Neural cell (in vitro differentiated cells): ENCODE measurements at regions not wholly inside any gene's neighbourhood (a gene's known extent, or its start where the extent isn't known, plus 50 kb on each side); places are given as distances from the start of the nearest gene placed in this dataset.

Experiments
- H2AFZ ChIP-seq: fragments of 200-600, 300-800 bp; sonication (generic), shearing (Covaris generic); 2 replicates; pipeline ENCODE4 v1.6.0; 2014; ENCODE audit warnings: low read depth, mild to moderate bottlenecking, antibody characterized with exemption, low read length, moderate library complexity
- H3F3A ChIP-seq: fragments of 200-600 bp; shearing (Covaris generic); 2 replicates; pipeline ENCODE4 v1.6.1; 2016; ENCODE audit warnings: mild to moderate bottlenecking, moderate library complexity, mixed read lengths, antibody characterized with exemption, low read length; ENCODE audit not compliant: insufficient read depth, poor library complexity, severe bottlenecking
- H3K27ac ChIP-seq: fragments of 200-600, 300-800 bp; sonication (generic), shearing (Covaris generic); 2 replicates; pipeline ENCODE4 v1.5.1; 2014; ENCODE audit warnings: mild to moderate bottlenecking, low read length, moderate library complexity
- H3K27me3 ChIP-seq: fragments of 300-800, 200-600 bp; sonication (generic), shearing (Covaris generic); 2 replicates; pipeline ENCODE4 v1.6.0; 2014; ENCODE audit warnings: mild to moderate bottlenecking, low read depth, low read length, moderate library complexity; ENCODE audit not compliant: insufficient read depth
- H3K36me3 ChIP-seq: fragments of 300-800, 200-600 bp; sonication (generic), shearing (Covaris generic); 2 replicates; pipeline ENCODE4 v1.5.1; 2014; ENCODE audit warnings: mild to moderate bottlenecking, antibody characterized with exemption, low read length, moderate library complexity; ENCODE audit not compliant: insufficient read depth
- H3K4me2 ChIP-seq: fragments of 300-800, 200-600 bp; sonication (generic), shearing (Covaris generic); 2 replicates; pipeline ENCODE4 v1.6.0; 2014; ENCODE audit warnings: mild to moderate bottlenecking, low read length
- H3K4me3 ChIP-seq: fragments of 300-800, 200-600 bp; sonication (generic), shearing (Covaris generic); 2 replicates; pipeline ENCODE4 v1.5.1; 2014; ENCODE audit warnings: mild to moderate bottlenecking, low read length, moderate library complexity
- H3K79me2 ChIP-seq: fragments of 200-600 bp; shearing (Covaris generic); replicated peaks from 2 replicates; pipeline ENCODE4 v1.6.0; 2014; ENCODE audit warnings: mild to moderate bottlenecking, low read length, moderate library complexity; ENCODE audit not compliant: insufficient read depth
- H3K9ac ChIP-seq: fragments of 300-800, 200-600 bp; sonication (generic), shearing (Covaris generic); 2 replicates; pipeline ENCODE4 v1.6.1; 2016; ENCODE audit warnings: mild to moderate bottlenecking, low read length, mixed read lengths
- H3K9me2 ChIP-seq: fragments of 200-600 bp; shearing (Covaris generic); 2 replicates; pipeline ENCODE4 v1.6.1; 2016; ENCODE audit warnings: mild to moderate bottlenecking, low read length, mixed read lengths; ENCODE audit not compliant: insufficient read depth
- H3K9me3 ChIP-seq: fragments of 200-600, 300-800 bp; sonication (generic), shearing (Covaris generic); 2 replicates; pipeline ENCODE4 v1.6.1; 2016; ENCODE audit warnings: mild to moderate bottlenecking, mixed run types, low read length, moderate library complexity, mixed read lengths
- H4K20me1 ChIP-seq: fragments of 200-600 bp; shearing (Covaris generic); 2 replicates; pipeline ENCODE4 v1.6.1; 2016; ENCODE audit warnings: mild to moderate bottlenecking, mixed run types; ENCODE audit not compliant: insufficient read depth
- CTCF ChIP-seq: fragments of 450-650 bp; IDR thresholded peaks from 2 replicates; pipeline ENCODE4 v1.5.1; 2014; ENCODE audit warnings: antibody characterized with exemption, mild to moderate bottlenecking, moderate library complexity; ENCODE audit not compliant: poor library complexity, severe bottlenecking
- EP300 ChIP-seq: fragments of 450-650 bp; conservative IDR thresholded peaks from 2 replicates; pipeline ENCODE4 v1.6.1; 2014; ENCODE audit warnings: antibody characterized with exemption, mild to moderate bottlenecking, moderate library complexity; ENCODE audit not compliant: poor library complexity, severe bottlenecking
- EZH2 ChIP-seq: fragments of 200-600, 300-800 bp; shearing (Covaris generic), sonication (generic); IDR thresholded peaks from 2 replicates; pipeline ENCODE4 v1.6.1; 2014; ENCODE audit warnings: antibody characterized with exemption, low read length, borderline replicate concordance, mild to moderate bottlenecking; ENCODE audit not compliant: insufficient read depth, poor library complexity, severe bottlenecking
- MXI1 ChIP-seq: fragments of 450-650 bp; conservative IDR thresholded peaks from 2 replicates; pipeline ENCODE4 v1.6.1; 2014; ENCODE audit warnings: antibody characterized with exemption, mild to moderate bottlenecking; ENCODE audit not compliant: poor library complexity, severe bottlenecking
- POLR2AphosphoS5 ChIP-seq: IDR thresholded peaks from 2 replicates; pipeline ENCODE4 v1.6.1; 2012
- RAD21 ChIP-seq: fragments of 450-650 bp; conservative IDR thresholded peaks from 2 replicates; pipeline ENCODE4 v1.6.1; 2014; ENCODE audit warnings: antibody characterized with exemption, mild to moderate bottlenecking, moderate library complexity
- REST ChIP-seq: IDR thresholded peaks from 2 replicates; pipeline ENCODE4 v1.6.1; 2012; ENCODE audit warnings: borderline replicate concordance
- SMC3 ChIP-seq: fragments of 450-650 bp; conservative IDR thresholded peaks from 2 replicates; pipeline ENCODE4 v1.6.1; 2014; ENCODE audit warnings: antibody characterized with exemption, mild to moderate bottlenecking, moderate library complexity; ENCODE audit not compliant: poor library complexity
- TAF1 ChIP-seq: IDR thresholded peaks from 2 replicates; pipeline ENCODE4 v1.6.1; 2012; ENCODE audit warnings: low read depth

GRCh38 chr4:103329642-103330041 lies 131.5 kb upstream of the CENPE start:
- Histone ChIP-seq H3K36me3 (no peaks in the 10 kb centered on the region), H3K27me3 (no peaks in the 10 kb centered on the region), H3K27ac (no peak overlapping the region), H3K9me2 (no peaks in the 10 kb centered on the region), H3K4me2 (no peak overlapping the region), H4K20me1 (no peaks in the 10 kb centered on the region), H3K4me3 (no peak overlapping the region), H3K79me2 (no peaks in the 10 kb centered on the region), H3K9me3 (no peaks in the 10 kb centered on the region), H3F3A (no peaks in the 10 kb centered on the region), H3K9ac (no peak overlapping the region), H2AFZ (no peak overlapping the region)
- TF ChIP-seq REST (no peak), MXI1 (no peak)

GRCh38 chr4:103324811-103325210 lies 126.7 kb upstream of the CENPE start:
- Histone ChIP-seq H2AFZ (no peak overlapping the region), H3F3A (no peaks in the 10 kb centered on the region), H4K20me1 (no peaks in the 10 kb centered on the region), H3K27ac (no peak overlapping the region), H3K27me3 (no peaks in the 10 kb centered on the region), H3K9me3 (no peaks in the 10 kb centered on the region), H3K4me2 (no peak overlapping the region), H3K36me3 (no peaks in the 10 kb centered on the region), H3K4me3 (no peak overlapping the region), H3K79me2 (no peaks in the 10 kb centered on the region), H3K9ac (no peak overlapping the region), H3K9me2 (no peaks in the 10 kb centered on the region)
- TF ChIP-seq EP300, result no peak

- Histone ChIP-seq H3K27me3 (no peaks in the 10 kb centered on the region), H2AFZ (no peak overlapping the region), H3K36me3 (no peaks in the 10 kb centered on the region), H3F3A (no peaks in the 10 kb centered on the region), H4K20me1 (no peaks in the 10 kb centered on the region), H3K27ac (no peak overlapping the region), H3K9me3 (no peaks in the 10 kb centered on the region), H3K9me2 (no peaks in the 10 kb centered on the region), H3K4me3 (no peak overlapping the region), H3K4me2 (no peak overlapping the region), H3K9ac (no peak overlapping the region), H3K79me2 (no peaks in the 10 kb centered on the region)
- TF ChIP-seq CTCF (no peak), EP300 (no peak), SMC3 (no peak), MXI1 (no peak), RAD21 (no peak), POLR2AphosphoS5 (no peak), REST (no peak), TAF1 (no peak), EZH2 (no peak)
Observed at GRCh38 chr4:103318327-103318726, 120.2 kb upstream of the CENPE start.
